DMS53 treated with DMSO at 0.1 percent for 48 hours (cell line): ENCODE measurements at regions not wholly inside any gene's neighbourhood (a gene's known extent, or its start where the extent isn't known, plus 50 kb on each side); places are given as distances from the start of the nearest gene placed in this dataset.
"Not testable (repeated sequence)": the region's sequence is repeated elsewhere in the genome, so short reads cannot be mapped to it uniquely, and the experiment has no call there.

Experiments used
- DNase-seq: peaks from one replicate; lab custom pipeline; 2025; ENCODE audit not compliant: unreplicated experiment; lab: John Stamatoyannopoulos, UW

DNA sequence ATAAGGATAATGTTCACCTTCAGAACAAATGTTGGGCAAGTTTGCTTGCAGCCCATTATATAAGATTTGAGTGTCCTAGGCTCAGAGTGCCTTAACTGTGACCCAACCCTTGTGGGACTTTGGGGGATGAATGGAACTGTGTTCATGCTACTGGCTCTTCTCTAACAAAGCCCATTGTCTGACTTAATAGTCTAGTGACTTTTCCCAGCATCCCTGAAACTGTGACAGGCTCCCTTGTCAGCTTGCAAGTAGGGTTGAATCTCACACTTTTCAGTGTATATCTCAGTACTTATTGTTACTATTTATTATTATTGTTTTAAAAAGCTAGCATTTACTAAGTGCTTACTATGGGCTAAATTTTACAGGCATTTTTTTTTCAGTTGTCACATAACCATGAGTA lies 1488.2 kb downstream of the KHDRBS2 start:
- DNase-seq, result not testable (repeated sequence)

DNA sequence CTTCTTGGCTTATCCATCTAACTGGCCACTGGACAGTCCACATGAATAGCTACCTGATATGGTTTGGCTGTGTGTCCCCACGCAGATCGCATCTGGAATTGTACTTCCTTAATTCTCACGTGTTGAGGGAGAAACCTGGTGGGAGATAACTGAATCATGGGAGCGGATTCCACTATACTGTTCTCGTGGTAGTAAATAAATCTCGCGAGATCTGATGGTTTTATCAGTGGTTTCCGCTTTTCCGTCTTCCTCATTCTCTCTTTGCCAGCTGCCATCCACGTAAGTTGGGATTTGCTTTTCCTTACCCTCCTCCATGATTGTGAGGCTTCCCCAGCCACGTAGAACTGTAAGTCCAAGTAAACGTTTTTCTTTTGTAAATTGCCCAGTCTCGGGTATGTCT lies 1496.4 kb downstream of the KHDRBS2 start:
- not testable (repeated sequence) for DNase-seq

DNA sequence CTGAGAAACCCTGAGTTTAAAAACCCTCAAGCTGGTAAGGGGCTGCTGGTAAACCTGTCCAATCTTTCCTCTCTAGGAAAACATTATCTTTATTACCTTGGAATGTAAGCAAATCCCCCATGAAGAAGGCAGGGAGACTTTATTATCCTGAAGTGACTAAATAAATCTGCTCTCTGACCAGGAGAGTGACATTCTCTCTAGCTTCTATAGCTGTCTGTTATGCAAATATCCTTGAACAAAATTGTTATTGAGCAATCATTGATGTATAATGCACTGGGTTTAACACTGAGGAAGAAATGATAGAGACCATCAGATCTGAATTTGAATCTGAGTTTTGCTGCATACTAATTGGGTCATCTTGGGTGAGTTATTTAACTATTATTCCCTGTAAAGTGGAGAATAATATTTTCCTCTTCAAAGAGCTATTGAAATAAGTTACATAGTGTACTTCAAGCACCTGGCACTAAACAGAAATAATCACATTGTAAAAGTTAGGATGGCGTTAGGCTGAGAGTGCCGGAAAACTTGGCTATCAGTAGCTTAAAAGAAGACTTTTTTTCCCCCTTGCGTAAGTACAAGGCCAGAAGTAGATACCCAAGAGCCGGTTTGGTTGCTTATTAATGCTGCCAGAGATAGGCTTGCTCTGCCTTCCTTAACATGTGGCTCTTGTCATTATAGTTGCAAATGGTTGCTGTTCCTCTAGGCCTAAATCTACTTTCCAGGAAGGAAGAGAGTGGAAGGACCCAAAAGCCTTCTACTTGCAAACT lies 1503.1 kb downstream of the KHDRBS2 start:
- DNase-seq, result not testable (repeated sequence)

- not testable (repeated sequence) for DNase-seq
These were observed 1506.4 kb downstream of the KHDRBS2 start for GRCh38 chr6:60779591-60779990.

DNA sequence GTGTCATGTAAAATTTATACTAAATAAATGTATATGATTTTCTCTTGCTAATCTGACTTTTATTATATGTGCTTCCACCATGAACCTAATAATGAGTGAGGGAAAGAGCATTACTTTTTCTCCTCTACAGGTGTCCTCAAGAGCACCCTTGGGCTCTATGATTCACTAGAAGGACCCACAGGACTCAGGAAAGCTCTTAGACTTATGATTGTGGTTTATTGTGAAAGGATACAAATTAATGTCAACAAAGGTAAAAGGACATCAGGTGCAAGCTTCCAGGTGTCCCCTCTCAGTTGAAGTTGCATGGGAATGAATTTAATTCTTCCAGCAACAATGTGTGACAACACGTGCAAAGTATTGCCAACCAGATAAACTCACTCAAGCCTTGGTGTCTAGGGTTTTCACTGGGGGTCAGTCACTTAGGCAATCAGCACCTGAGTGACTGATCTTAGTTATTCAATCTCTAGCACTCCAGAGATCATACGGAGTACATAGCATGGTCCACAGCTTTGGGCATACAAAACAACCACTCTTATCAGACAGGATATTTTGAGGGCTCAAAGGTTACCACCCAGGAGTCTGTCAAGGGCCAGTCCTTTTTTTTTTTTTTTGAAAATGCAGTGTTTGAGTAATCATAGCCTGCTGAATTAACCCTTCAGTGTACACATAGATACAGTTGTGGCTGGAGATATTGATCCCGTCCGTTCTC lies 1518.1 kb downstream of the KHDRBS2 start:
- not testable (repeated sequence) for DNase-seq

DNA sequence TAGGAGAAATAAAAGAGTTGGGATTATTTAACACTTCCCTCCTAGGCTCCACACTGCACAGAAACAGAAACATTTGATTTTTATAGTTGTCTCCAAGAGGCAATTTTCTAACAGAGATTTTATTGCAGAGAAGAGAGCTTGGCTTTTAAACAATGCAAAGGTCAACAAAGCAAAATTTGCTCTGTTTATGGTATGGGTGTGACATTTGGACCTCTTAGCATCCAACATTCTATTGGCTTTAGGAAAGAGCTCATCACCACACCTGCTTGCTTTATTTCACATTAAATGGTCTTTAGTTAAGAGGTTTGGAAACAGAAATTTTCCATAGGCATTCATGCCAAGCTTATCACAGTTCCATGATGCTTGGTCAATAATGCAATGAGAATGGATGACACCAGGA lies 1520.7 kb downstream of the KHDRBS2 start:
- not testable (repeated sequence) for DNase-seq

- not testable (repeated sequence) for DNase-seq
These were observed 1522.5 kb downstream of the KHDRBS2 start for GRCh38 chr6:60763464-60764080.

DNA sequence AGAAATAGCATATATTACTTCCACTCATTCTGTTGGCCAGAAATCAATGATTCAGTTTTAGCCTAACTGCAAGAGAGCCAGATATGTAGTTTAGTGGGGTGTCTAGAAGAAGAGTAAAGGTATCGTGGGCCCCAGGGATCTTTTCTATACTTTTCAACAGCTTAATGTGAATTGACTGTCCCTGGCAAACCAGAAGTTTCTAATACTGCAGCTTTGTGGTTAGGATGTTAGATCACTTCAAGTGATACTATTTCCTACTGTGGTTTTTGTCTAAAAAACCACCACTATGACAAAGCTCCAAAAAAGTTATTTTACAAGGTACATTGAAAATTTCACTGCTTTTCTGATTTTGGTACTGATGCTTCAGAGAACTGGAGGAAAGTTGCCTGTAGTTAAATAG lies 1525.1 kb downstream of the KHDRBS2 start:
- DNase-seq, result not testable (repeated sequence)

DNA sequence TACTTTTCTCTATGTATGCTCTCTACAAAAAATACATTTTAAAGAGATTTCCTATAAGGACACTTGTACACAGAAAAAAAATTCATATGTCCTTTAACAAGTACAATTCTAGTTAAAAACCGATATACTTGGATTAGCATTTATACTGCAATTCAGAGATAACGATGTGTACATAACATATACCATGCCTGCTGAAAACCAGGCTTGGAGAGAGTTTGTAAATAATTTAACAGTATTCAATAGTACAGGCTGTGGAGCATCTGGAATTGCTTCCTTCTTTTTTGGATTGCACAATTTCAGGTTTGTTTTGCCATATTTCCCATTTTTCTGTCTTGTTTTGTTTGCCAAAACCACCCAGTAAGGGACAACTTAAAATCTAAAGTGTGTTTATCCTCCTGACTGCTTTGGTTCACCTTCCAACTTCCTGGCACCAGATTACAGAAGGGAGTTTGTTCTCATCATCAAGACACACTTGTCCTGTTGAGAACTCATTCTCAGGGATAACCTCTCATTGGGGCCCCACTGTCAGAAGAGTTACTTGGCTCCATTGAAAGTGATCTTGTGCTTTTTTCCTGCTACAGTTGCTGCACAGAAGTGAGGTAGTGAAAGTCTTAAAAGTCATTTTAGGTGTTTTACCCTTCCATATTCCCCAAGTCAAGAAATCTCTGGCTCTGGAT lies 1526.7 kb downstream of the KHDRBS2 start:
- DNase-seq, result not testable (repeated sequence)

- not testable (repeated sequence) for DNase-seq
These were observed 1527.3 kb downstream of the KHDRBS2 start for GRCh38 chr6:60758725-60759124.

GRCh38 chr6:60754879-60755278 lies 1531.1 kb downstream of the KHDRBS2 start:
- DNase-seq, result peak; percentile 3

DNA sequence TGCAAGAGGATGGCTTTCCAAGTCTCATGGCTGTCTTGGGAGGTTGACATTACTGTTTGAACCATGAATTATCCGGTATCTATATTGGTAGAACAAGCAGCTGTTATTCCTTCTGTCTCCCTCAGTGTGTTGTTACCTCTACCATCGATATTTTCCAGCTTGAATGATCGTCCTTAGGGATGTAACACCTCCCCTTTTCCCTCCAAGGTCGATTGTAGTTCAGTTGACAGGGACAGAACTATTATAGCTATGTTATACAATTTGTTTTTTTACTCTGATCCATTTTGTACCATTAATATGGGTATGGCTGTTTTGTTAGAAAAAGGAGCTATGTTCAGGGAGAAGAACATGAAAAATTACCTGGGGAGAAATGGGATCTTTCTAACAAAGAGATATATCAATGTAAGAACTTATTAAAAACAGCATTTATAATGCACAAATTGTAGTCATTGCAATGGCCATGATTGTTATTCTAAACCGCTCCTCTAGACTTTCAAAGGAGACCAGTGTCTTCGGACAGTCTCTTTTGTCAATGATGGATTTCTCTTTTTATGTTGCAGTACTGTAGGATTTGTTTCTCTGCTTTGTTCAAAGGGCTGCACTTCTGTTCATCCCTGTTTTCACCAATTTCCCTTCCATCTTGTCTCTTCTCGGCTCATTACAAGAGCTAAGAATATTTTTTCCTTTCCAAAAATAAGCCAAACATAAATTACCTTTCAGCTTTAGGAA lies 1535.5 kb downstream of the KHDRBS2 start:
- not testable (repeated sequence) for DNase-seq

DNA sequence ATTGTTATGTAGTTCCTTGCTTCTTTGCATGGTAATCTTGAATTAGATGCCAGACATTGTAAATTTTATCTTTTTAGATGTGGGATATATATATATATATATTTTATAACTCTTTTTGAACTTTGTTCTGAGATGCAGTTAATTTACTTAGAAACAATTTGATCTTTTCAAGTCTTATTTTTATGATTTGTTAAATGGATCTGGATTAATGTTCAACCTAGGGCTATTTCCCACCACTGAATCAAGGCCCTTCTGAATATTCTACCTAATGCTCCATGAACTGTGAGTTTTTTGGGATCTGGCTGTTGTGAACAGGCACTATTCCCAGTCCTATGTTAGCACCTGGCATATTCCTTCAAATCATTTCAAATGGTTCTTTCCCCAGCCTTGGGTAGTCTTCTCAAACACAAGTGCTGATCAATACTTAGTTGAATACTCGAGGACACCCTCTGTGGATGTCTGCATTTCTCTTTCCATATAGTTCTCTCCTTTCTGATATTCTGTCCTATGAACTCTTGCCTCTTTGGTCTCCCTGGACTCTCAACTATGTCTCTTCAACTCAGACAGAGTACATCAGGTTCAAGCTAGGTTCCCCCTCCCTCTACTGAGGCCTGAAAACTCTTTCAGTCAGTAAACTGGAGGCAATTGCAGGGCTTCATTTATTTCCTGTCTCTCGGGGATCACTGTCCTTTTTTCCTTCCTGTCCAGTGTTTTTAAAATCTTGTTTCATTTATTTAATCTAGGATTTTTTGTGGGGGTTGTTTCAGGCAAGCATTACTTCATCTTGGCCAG lies 1538.1 kb downstream of the KHDRBS2 start:
- DNase-seq, result not testable (repeated sequence)

- not testable (repeated sequence) for DNase-seq
These were observed 1548.1 kb downstream of the KHDRBS2 start for GRCh38 chr6:60737764-60738425.

DNA sequence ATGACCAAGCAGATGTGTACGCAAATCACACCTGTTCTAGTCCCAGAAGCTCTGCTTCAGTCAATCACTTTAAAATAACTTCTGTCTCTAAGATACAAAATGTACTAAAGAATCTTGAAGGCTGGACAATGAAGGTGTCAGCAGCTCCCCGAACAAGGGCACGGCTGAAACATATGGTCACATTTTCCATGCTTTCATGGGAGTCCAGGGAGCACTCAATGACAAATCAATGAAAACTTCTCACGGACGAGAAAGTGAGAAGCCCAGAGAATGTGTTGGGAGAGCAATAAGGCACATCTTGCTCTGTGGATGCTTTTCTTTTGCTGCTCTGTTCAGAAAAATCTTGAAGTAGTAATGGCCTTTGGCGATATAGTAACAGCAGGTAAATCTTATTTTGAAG lies 1548.7 kb downstream of the KHDRBS2 start:
- DNase-seq, result not testable (repeated sequence)

DNA sequence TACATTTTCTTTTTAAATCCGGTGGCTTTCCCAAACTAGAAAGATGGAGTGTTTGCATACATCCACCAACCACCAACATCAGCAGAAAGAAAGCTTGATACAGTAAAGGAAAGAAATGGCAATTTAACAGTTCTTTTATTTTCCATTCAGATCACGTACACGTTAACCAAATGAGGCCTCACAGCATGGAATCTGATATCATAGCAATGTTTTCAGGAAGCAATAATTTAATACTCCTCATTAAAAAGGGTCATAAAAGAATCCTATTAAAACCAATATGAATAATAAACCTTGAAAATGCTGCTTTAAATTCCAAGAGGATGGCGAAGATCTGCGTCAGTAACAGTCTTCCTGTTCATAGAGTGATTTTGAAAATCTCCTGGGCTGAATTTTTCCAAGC lies 1562.1 kb downstream of the KHDRBS2 start:
- DNase-seq, result not testable (repeated sequence)

DNA sequence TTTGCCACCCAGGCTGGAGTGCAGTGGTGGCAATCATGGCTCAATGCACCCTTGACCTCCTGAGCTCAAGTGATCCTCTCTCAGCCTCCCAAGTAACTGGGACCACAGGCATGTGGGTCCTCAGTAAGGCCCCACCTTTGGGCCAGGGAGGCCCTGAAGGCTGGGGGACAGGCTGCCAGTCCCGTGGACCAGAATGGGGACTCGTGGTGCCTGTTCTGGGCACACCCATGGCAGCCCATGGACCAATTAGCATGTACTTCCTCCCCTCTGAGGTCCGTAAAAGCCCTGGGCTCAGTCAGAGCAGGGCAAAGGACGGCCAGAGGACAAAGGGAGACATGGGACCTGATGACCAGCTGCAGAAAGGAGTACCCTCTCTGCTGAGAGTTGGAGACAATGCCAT lies 1590.8 kb downstream of the KHDRBS2 start:
- DNase-seq, result no peak

GRCh38 chr6:60687085-60687484 lies 1598.9 kb downstream of the KHDRBS2 start:
- no peak for DNase-seq

GRCh38 chr6:60681806-60682205 lies 1604.2 kb downstream of the KHDRBS2 start:
- DNase-seq, result no peak
